SK-N-SH (cell line): ENCODE measurements at regions not wholly inside any gene's neighbourhood (a gene's known extent, or its start where the extent isn't known, plus 50 kb on each side); places are given as distances from the start of the nearest gene placed in this dataset.

Experiments used
- CTCF ChIA-PET: fragments of 300-600, 350-600 bp; formaldehyde crosslinking; extraction: SDS; loops from one replicate; lab custom pipeline; 2021; lab: Yijun Ruan, JAX
- POLR2A ChIA-PET: fragments of 350-600 bp; sonication (Branson Sonifier 250); formaldehyde crosslinking; extraction: SDS; loops from one replicate; lab custom pipeline; 2020; ENCODE audit warnings: antibody characterized with exemption, inconsistent platforms; lab: Yijun Ruan, JAX
- DNase-seq: peaks from one replicate; pipeline ENCODE4 v3.0.0; 2012
- H2AFZ ChIP-seq: fragments of 200-600 bp; sonication (generic); 2 replicates; pipeline ENCODE4 v1.8.1; 2016; ENCODE audit warnings: antibody characterized with exemption, mild to moderate bottlenecking, low read depth
- H3F3A ChIP-seq: fragments of 200-600 bp; sonication (generic); replicated peaks from 2 replicates; pipeline ENCODE3; 2016; ENCODE audit warnings: antibody characterized with exemption, mild to moderate bottlenecking; ENCODE audit not compliant: insufficient read depth
- H3K27ac ChIP-seq, 2 experiments: fragments of 200-500 bp in 1 of 2; fragments of 200-600 bp in 1 of 2; sonication (Bioruptor generic) in 1 of 2; sonication (generic), shearing (Covaris generic) in 1 of 2; 2 replicates each; pipeline versions ENCODE4 v1.5.1 to v1.6.1; 2014 to 2016; ENCODE audit warnings: low read depth in 2 of 2, inconsistent platforms in 1 of 2, low read length in 1 of 2, mild to moderate bottlenecking in 1 of 2, mixed read lengths in 1 of 2
- H3K27me3 ChIP-seq: fragments of 200-600 bp; sonication (generic), shearing (Covaris generic); 2 replicates; pipeline ENCODE4 v1.6.1; 2016; ENCODE audit warnings: mixed run types; ENCODE audit not compliant: insufficient read depth
- H3K36me3 ChIP-seq, 2 experiments: fragments of 200-500 bp in 1 of 2; fragments of 200-600 bp in 1 of 2; sonication (Bioruptor generic) in 1 of 2; sonication (generic) in 1 of 2; replicated peaks in 1 of 2; 2 replicates each; pipeline versions ENCODE3 to v1.5.1; 2014 to 2016; ENCODE audit warnings: low read length in 1 of 2, mild to moderate bottlenecking in 1 of 2; ENCODE audit not compliant: insufficient read depth in 2 of 2, control insufficient read depth in 1 of 2
- H3K4me1 ChIP-seq, 2 experiments: fragments of 200-500 bp in 1 of 2; fragments of 200-600 bp in 1 of 2; sonication (Bioruptor generic) in 1 of 2; sonication (generic), shearing (Covaris generic) in 1 of 2; 2 replicates each; pipeline versions ENCODE4 v1.5.1 to v1.6.1; 2014 to 2016; ENCODE audit warnings: low read depth in 1 of 2, low read length in 1 of 2, mixed run types in 1 of 2; ENCODE audit not compliant: insufficient read depth in 2 of 2, control insufficient read depth in 1 of 2
- H3K4me2 ChIP-seq: fragments of 200-600 bp; sonication (generic), shearing (Covaris generic); 2 replicates; pipeline ENCODE4 v1.6.1; 2017; ENCODE audit warnings: mixed run types
- H3K4me3 ChIP-seq, 2 experiments: fragments of 200-500 bp in 1 of 2; fragments of 200-600 bp in 1 of 2; sonication (Bioruptor generic) in 1 of 2; sonication (generic), shearing (Covaris generic) in 1 of 2; 2 replicates each; pipeline versions ENCODE4 v1.5.1 to v1.8.1; 2014 to 2016; ENCODE audit warnings: low read depth in 2 of 2, inconsistent platforms in 1 of 2, low read length in 1 of 2, mild to moderate bottlenecking in 1 of 2, mixed read lengths in 1 of 2, moderate library complexity in 1 of 2
- H3K79me2 ChIP-seq: fragments of 200-600 bp; sonication (generic); 2 replicates; pipeline ENCODE4 v1.8.1; 2017; ENCODE audit warnings: mild to moderate bottlenecking; ENCODE audit not compliant: insufficient read depth
- H3K9ac ChIP-seq: fragments of 200-600 bp; sonication (generic); 2 replicates; pipeline ENCODE4 v1.6.1; 2017; ENCODE audit warnings: mixed run types
- H3K9me2 ChIP-seq: fragments of 200-600 bp; sonication (generic); 2 replicates; pipeline ENCODE4 v1.6.1; 2017; ENCODE audit warnings: mixed run types
- H3K9me3 ChIP-seq: fragments of 200-600 bp; sonication (generic); 2 replicates; pipeline ENCODE4 v1.6.1; 2017; ENCODE audit warnings: mixed run types, mild to moderate bottlenecking, moderate library complexity
- H4K20me1 ChIP-seq: fragments of 200-600 bp; sonication (generic); 2 replicates; pipeline ENCODE4 v1.6.1; 2017; ENCODE audit warnings: mild to moderate bottlenecking, mixed run types; ENCODE audit not compliant: insufficient read depth
- CTCF ChIP-seq: fragments of 200-600 bp; sonication (generic); IDR thresholded peaks from 2 replicates; pipeline ENCODE4 v1.6.1; 2017; ENCODE audit warnings: antibody characterized with exemption, mild to moderate bottlenecking, moderate library complexity
- ELF1 ChIP-seq: IDR thresholded peaks from 2 replicates; pipeline ENCODE4 v1.4.0; 2012
- EP300 ChIP-seq, 2 experiments: IDR thresholded peaks; 2 replicates each; pipeline versions ENCODE4 v1.4.0 to v1.6.1; 2012; ENCODE audit warnings: borderline replicate concordance in 1 of 2, low read depth in 1 of 2, low read length in 1 of 2
- FOSL2 ChIP-seq: IDR thresholded peaks from 2 replicates; pipeline ENCODE4 v1.4.0; 2012; ENCODE audit warnings: low read depth, mild to moderate bottlenecking, moderate library complexity, borderline replicate concordance
- IRF3 ChIP-seq: fragments of 150-350 bp; IDR thresholded peaks from 2 replicates; pipeline ENCODE4 v1.6.1; 2016; ENCODE audit warnings: mild to moderate bottlenecking, low read depth, low read length
- MAX ChIP-seq: IDR thresholded peaks from 2 replicates; pipeline ENCODE4 v1.4.0; 2012; ENCODE audit warnings: low read depth
- MEF2A ChIP-seq: IDR thresholded peaks from 2 replicates; pipeline ENCODE4 v1.4.0; 2012; ENCODE audit warnings: low read depth, borderline replicate concordance
- NFIC ChIP-seq: IDR thresholded peaks from 2 replicates; pipeline ENCODE4 v1.4.0; 2012; ENCODE audit warnings: borderline replicate concordance
- NRF1 ChIP-seq: IDR thresholded peaks from 2 replicates; pipeline ENCODE4 v1.6.1; 2012; ENCODE audit warnings: low read depth, mild to moderate bottlenecking, low read length
- RAD21 ChIP-seq: IDR thresholded peaks from 2 replicates; pipeline ENCODE4 v1.6.1; 2012; ENCODE audit warnings: mild to moderate bottlenecking, low read length
- RFX5 ChIP-seq: IDR thresholded peaks from 2 replicates; pipeline ENCODE4 v1.6.1; 2012; ENCODE audit warnings: mild to moderate bottlenecking, improper control_type of control experiment, low read length
- RXRA ChIP-seq: IDR thresholded peaks from 2 replicates; pipeline ENCODE4 v1.4.0; 2012; ENCODE audit warnings: low read depth, mild to moderate bottlenecking, borderline replicate concordance
- SIN3A ChIP-seq: IDR thresholded peaks from 2 replicates; pipeline ENCODE4 v1.6.1; 2012; ENCODE audit warnings: low read depth, mild to moderate bottlenecking, low read length, moderate library complexity, borderline replicate concordance
- SMC3 ChIP-seq: IDR thresholded peaks from 2 replicates; pipeline ENCODE4 v1.6.1; 2012; ENCODE audit warnings: low read depth, low read length, improper control_type of control experiment
- TCF12 ChIP-seq: IDR thresholded peaks from 2 replicates; pipeline ENCODE4 v1.4.0; 2012
- TEAD4 ChIP-seq: IDR thresholded peaks from 2 replicates; pipeline ENCODE4 v1.4.0; 2012; ENCODE audit warnings: mild to moderate bottlenecking, borderline replicate concordance; ENCODE audit not compliant: insufficient read depth
- USF2 ChIP-seq: fragments of 150-350 bp; IDR thresholded peaks from 2 replicates; pipeline ENCODE4 v1.6.1; 2017; ENCODE audit warnings: antibody characterized with exemption, low read length, low read depth, borderline replicate concordance
- YY1 ChIP-seq: IDR thresholded peaks from 2 replicates; pipeline ENCODE4 v1.4.0; 2012; ENCODE audit warnings: low read depth, mild to moderate bottlenecking
- WGBS: methylation state at CpG from one replicate; pipeline ENCODE4 v1.1.6; 2017; ENCODE audit warnings: low lambda C conversion rate; 5-methylcytosine and 5-hydroxymethylcytosine counted together

- WGBS = 96% methylated on average over 25 of the region's 25 CpGs
- H3K27ac ChIP-seq = peak overlapping the region in 1 of 2 experiments; percentile 12; a peak in 1 of 4 replicates
- POLR2A ChIA-PET = no interaction called here
Measured at GRCh38 chr16:88329726-88330700, 52.7 kb upstream of the ZNF469 start.

More at GRCh38 chr16:88329726-88330700, 52.7 kb upstream of the ZNF469 start:
- CTCF ChIA-PET = no interaction called here
- Histone ChIP-seq H3K4me2 (no peak overlapping the region), H3K9ac (no peak overlapping the region), H2AFZ (no peak overlapping the region), H3K27me3 (no peaks in the 10 kb centered on the region), H3K9me3 (no peaks in the 10 kb centered on the region), H3K9me2 (no peaks in the 10 kb centered on the region), H3K4me1 (peaks cover 18 to 21% of the 10 kb centered on the region in 2 experiments; a peak in 3 of 4 replicates), H3K4me3 (no peak overlapping the region), H3K79me2 (no peaks in the 10 kb centered on the region), H3K36me3 (no peaks in the 10 kb centered on the region), H3F3A (peaks cover 9% of the 10 kb centered on the region), H4K20me1 (no peaks in the 10 kb centered on the region)
- no peak for TF ChIP-seq SIN3A
- TF ChIP-seq FOSL2 = no peak
- TF ChIP-seq MEF2A = no peak
- TF ChIP-seq EP300 (IDR thresholded peaks at IDR 0.05; ENCODE audit: borderline replicate concordance in 1 of 2, low read depth in 1 of 2, low read length in 1 of 2) = no peak
- no peak for TF ChIP-seq CTCF
- no peak for TF ChIP-seq MAX
- TF ChIP-seq TCF12 = no peak
- no peak for TF ChIP-seq YY1
- no peak for TF ChIP-seq SMC3
- TF ChIP-seq NFIC = no peak
- no peak for TF ChIP-seq TEAD4
- TF ChIP-seq RFX5 = no peak
- TF ChIP-seq RXRA = no peak
- TF ChIP-seq USF2 = no peak
- no peak for TF ChIP-seq IRF3
- no peak for TF ChIP-seq NRF1
- no peak for TF ChIP-seq RAD21
- no peak for TF ChIP-seq ELF1
- no peak for DNase-seq
